ENCODE measurements at regions not wholly inside any gene's neighbourhood (a gene's known extent, or its start where the extent isn't known, plus 50 kb on each side); places are given as distances from the start of the nearest gene placed in this dataset.

DNA sequence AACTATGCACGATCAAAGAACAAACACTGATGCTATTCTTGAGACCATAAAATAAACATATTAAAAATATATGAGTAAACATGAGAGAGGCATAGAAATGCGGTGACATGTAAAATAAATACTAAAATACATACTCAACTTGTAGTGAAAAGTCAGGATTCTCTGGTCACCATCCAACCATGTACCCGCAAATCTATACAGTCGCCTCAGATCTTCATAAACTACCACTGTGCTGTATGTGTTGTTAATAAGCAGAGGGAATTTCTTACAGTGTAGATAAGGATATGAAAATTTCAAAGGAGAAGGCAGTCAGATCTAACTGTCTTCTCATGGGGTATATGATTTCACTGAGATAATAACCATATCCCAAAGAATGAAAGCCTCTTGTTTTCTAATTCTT, 67.8 kb upstream of the FAM47B start:
- Histone ChIP-seq H3K4me3 (ENCODE audit: low read length) (no peak overlapping the region), H3K27me3 (ENCODE audit: control insufficient read depth, insufficient read depth) (no peaks in the 10 kb centered on the region), H3K4me1 (ENCODE audit: control insufficient read depth, insufficient read depth, low read length) (no peaks in the 10 kb centered on the region), H3K27ac (ENCODE audit: low read length) (no peak overlapping the region), H3K9me3 (ENCODE audit: control insufficient read depth, low read length) (no peaks in the 10 kb centered on the region)
- ATAC-seq (no peak), DNase-seq (no peak)
- 85% methylated on average over 4 of the region's 4 CpGs for WGBS
- intact Hi-C loops (cut with DNase I) = no loop called here

DNA sequence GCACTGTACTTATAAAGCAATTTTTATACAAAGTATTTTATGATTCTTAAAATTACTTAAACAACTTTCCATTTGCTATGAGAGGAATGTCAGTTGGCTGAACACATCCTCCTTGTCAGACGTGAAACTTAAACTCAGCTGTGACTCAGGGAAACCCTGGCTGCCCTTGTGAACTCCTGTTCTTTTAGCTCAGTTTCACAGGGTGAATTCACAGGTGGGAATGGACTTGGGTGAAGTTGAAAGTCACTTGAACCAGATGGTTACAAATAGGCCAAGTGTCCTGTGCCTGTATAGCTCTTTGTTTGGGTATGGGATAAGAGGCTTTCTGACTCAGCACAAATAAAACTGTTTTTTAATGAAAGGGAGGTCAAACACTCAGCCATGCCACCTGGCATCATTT, 67.4 kb upstream of the FAM47B start:
- H3K9me3 ChIP-seq (ENCODE audit: control insufficient read depth, low read length) = no peaks in the 10 kb centered on the region
- no peaks in the 10 kb centered on the region for H3K27me3 ChIP-seq (ENCODE audit: control insufficient read depth, insufficient read depth)
- no peak overlapping the region for H3K27ac ChIP-seq (ENCODE audit: low read length)
- H3K4me1 ChIP-seq (ENCODE audit: control insufficient read depth, insufficient read depth, low read length) = no peaks in the 10 kb centered on the region
- no peak for ATAC-seq
- intact Hi-C loops (cut with DNase I) = no loop called here
- DNase-seq = no peak
- H3K4me3 ChIP-seq (ENCODE audit: low read length) = no peak overlapping the region
- WGBS = 37% methylated on average over 1 of the region's 1 CpG

- DNase-seq (no peak), ATAC-seq (no peak)
- H3K27ac ChIP-seq (ENCODE audit: low read length) = no peak overlapping the region
- no peaks in the 10 kb centered on the region for H3K9me3 ChIP-seq (ENCODE audit: control insufficient read depth, low read length)
- H3K27me3 ChIP-seq (ENCODE audit: control insufficient read depth, insufficient read depth) = no peaks in the 10 kb centered on the region
- 87% methylated on average over 1 of the region's 1 CpG for WGBS
- H3K4me1 ChIP-seq (ENCODE audit: control insufficient read depth, insufficient read depth, low read length) = no peaks in the 10 kb centered on the region
- intact Hi-C loops (cut with DNase I) = no loop called here
- no peak overlapping the region for H3K4me3 ChIP-seq (ENCODE audit: low read length)
These were observed 65.2 kb upstream of the FAM47B start for GRCh38 chrX:34877436-34877835.

GRCh38 chrX:34879346-34879745, 63.2 kb upstream of the FAM47B start:
- Histone ChIP-seq H3K4me3 (ENCODE audit: low read length) (no peak overlapping the region), H3K27me3 (ENCODE audit: control insufficient read depth, insufficient read depth) (no peaks in the 10 kb centered on the region), H3K4me1 (ENCODE audit: control insufficient read depth, insufficient read depth, low read length) (no peaks in the 10 kb centered on the region), H3K27ac (ENCODE audit: low read length) (no peak overlapping the region), H3K9me3 (ENCODE audit: control insufficient read depth, low read length) (no peaks in the 10 kb centered on the region)
- intact Hi-C loops (cut with DNase I) = no loop called here
- ATAC-seq = no peak
- WGBS = 64% methylated on average over 2 of the region's 2 CpGs
- DNase-seq = no peak

DNA sequence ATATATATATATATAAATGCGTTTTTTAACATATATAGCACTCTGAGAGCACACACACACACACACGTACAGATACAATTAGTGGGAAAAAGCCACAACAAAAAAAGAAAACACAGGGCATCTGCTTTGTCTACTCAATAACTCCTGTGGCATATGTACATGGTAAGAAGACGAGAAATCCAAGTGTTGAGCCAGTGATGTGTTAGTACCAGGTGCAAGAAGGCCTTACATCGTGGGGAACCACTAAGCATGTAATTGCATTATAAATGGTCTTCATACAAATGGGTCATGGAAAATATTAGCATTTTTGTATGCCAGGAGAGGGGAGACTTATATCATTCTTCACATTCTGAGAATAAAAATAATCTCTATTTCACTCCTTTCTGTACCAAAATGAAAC, 62.7 kb upstream of the FAM47B start:
- Histone ChIP-seq H3K4me3 (ENCODE audit: low read length) (no peak overlapping the region), H3K9me3 (ENCODE audit: control insufficient read depth, low read length) (no peaks in the 10 kb centered on the region), H3K27ac (ENCODE audit: low read length) (no peak overlapping the region), H3K27me3 (ENCODE audit: control insufficient read depth, insufficient read depth) (no peaks in the 10 kb centered on the region), H3K4me1 (ENCODE audit: control insufficient read depth, insufficient read depth, low read length) (no peaks in the 10 kb centered on the region)
- WGBS = 84% methylated on average over 4 of the region's 4 CpGs
- intact Hi-C loops (cut with DNase I) = no loop called here
- DNase-seq (no peak), ATAC-seq (no peak)

DNA sequence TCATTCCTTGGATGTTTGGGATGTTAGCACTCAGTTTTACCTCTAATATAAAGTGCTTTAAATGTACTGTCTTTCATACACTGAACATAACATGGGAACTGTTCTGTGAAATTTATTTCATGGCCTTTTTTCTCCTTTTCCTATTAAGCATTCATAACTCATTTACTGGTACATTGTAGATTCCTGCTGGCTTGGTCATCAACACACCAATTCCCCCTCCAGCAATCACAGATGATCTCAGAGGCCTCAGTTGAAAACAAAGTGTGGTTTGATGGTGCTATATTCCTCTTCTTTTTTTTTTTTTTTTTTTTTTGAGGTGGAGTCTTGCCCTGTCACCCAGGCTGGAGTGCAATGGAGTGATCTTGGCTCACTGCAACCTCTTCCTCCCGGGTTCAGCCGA, 61.9 kb upstream of the FAM47B start:
- no peaks in the 10 kb centered on the region for H3K9me3 ChIP-seq (ENCODE audit: control insufficient read depth, low read length)

DNA sequence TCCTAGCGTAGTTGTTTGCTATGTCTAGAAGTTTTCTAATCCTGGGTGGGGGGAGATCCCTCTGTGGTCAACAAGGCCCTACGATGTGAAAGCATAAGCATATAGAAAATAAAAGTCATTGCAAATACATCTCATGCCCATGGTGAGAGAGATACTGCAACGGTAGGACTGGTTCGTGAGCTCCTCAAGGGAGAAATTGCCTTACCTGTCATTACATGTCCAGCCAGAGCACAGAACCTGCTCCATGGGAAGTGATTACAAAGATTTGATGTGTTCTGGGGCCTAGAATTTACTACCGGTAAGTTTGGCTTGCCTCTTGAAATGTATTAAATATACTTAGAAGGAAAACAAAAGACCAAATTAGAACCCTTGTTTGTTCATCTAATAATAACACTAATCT, 60.9 kb upstream of the FAM47B start:
- H3K27me3 ChIP-seq (ENCODE audit: control insufficient read depth, insufficient read depth) = no peaks in the 10 kb centered on the region
- H3K4me3 ChIP-seq (ENCODE audit: low read length) = no peak overlapping the region
- no peak for ATAC-seq
- 93% methylated on average over 5 of the region's 5 CpGs for WGBS
- no peaks in the 10 kb centered on the region for H3K4me1 ChIP-seq (ENCODE audit: control insufficient read depth, insufficient read depth, low read length)
- no peak overlapping the region for H3K27ac ChIP-seq (ENCODE audit: low read length)
- no peak for DNase-seq
- no peaks in the 10 kb centered on the region for H3K9me3 ChIP-seq (ENCODE audit: control insufficient read depth, low read length)
- intact Hi-C loops (cut with DNase I) = no loop called here

More for the DNA sequence above, 61.9 kb upstream of the FAM47B start:
- ATAC-seq (no peak), DNase-seq (no peak)
- no peaks in the 10 kb centered on the region for H3K4me1 ChIP-seq (ENCODE audit: control insufficient read depth, insufficient read depth, low read length)
- H3K4me3 ChIP-seq (ENCODE audit: low read length) = no peak overlapping the region
- no peaks in the 10 kb centered on the region for H3K27me3 ChIP-seq (ENCODE audit: control insufficient read depth, insufficient read depth)
- H3K27ac ChIP-seq (ENCODE audit: low read length) = no peak overlapping the region
- intact Hi-C loops (cut with DNase I) = no loop called here
- 90% methylated on average over 2 of the region's 2 CpGs for WGBS

DNA sequence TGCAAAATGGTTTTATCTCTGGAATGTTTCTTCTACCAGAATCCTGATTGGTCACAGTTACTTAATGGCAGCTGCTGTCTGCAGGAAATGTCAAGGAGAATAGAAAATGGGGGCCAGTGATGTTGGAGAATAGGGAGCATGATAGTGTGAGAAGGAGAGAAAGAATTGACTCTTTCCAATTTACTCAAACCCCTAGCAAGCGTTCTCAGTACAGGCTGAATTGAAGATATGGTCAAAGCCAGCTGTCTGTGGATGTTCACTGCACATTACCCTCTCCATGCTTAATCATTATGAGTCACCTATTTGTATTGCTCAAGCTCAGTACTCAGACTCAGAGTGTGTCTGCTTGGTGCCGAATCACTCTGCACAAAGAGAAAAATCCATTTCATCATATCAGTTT, 57.8 kb upstream of the FAM47B start:
- H3K27me3 ChIP-seq (ENCODE audit: control insufficient read depth, insufficient read depth) = no peaks in the 10 kb centered on the region
- WGBS = 58% methylated on average over 2 of the region's 2 CpGs
- no peak overlapping the region for H3K4me3 ChIP-seq (ENCODE audit: low read length)
- no peaks in the 10 kb centered on the region for H3K9me3 ChIP-seq (ENCODE audit: control insufficient read depth, low read length)
- no peak overlapping the region for H3K27ac ChIP-seq (ENCODE audit: low read length)
- DNase-seq (no peak), ATAC-seq (peak; percentile 64 to 79)
- intact Hi-C loops (cut with DNase I) = no loop called here
- no peaks in the 10 kb centered on the region for H3K4me1 ChIP-seq (ENCODE audit: control insufficient read depth, insufficient read depth, low read length)

DNA sequence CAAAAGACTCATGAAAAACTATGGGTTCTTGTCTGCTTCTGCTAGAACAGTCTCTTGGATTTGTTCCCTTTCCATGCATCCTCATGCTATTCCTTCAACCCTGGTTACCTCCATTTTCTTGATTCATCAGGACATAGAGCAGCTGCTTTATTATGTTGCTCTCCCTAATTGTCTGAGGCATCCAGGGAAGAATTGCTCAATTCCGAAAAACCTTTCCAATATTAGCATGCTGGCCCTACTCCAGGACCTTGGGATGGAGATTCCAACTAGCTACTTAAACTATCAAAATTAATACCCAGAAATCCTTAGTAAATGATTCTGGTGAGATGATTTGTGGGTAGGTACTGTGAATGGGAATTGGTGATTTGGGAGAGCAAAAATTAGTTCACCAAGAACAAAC, 56.6 kb upstream of the FAM47B start:
- H3K27ac ChIP-seq (ENCODE audit: low read length) = no peak overlapping the region
- DNase-seq (no peak), ATAC-seq (no peak)
- intact Hi-C loops (cut with DNase I) = no loop called here
- H3K27me3 ChIP-seq (ENCODE audit: control insufficient read depth, insufficient read depth) = no peaks in the 10 kb centered on the region
- WGBS = 48% methylated on average over 1 of the region's 1 CpG
- H3K4me1 ChIP-seq (ENCODE audit: control insufficient read depth, insufficient read depth, low read length) = no peaks in the 10 kb centered on the region
- no peaks in the 10 kb centered on the region for H3K9me3 ChIP-seq (ENCODE audit: control insufficient read depth, low read length)
- H3K4me3 ChIP-seq (ENCODE audit: low read length) = no peak overlapping the region

DNA sequence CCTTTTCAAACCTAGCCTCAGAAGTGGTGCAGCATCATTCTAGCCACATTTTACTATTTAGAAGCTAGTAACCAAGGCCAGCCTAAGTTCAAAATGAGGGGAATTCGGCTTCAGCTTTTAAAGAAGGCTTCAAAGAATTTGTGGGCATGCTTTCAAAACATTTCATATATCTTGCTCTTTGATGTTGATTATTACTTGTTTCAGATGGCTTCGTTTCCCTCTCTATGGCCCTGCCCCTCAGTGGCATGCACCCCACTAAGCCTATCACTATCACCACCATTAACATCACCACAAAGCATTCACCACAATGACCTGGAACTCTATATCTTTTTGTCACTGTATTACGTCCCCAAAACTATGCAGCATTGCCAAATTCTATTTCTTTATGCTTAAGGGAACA, 51.2 kb upstream of the FAM47B start:
- intact Hi-C loops (cut with DNase I) = no loop called here
- DNase-seq = no peak
- 78% methylated on average over 3 of the region's 3 CpGs for WGBS

More for the DNA sequence above, 51.2 kb upstream of the FAM47B start:
- Histone ChIP-seq H3K27me3 (ENCODE audit: control insufficient read depth, insufficient read depth) (no peaks in the 10 kb centered on the region), H3K27ac (ENCODE audit: low read length) (no peak overlapping the region), H3K4me3 (ENCODE audit: low read length) (no peak overlapping the region), H3K4me1 (ENCODE audit: control insufficient read depth, insufficient read depth, low read length) (no peaks in the 10 kb centered on the region), H3K9me3 (ENCODE audit: control insufficient read depth, low read length) (no peaks in the 10 kb centered on the region)
- no peak for ATAC-seq
